A549 (cell line): ENCODE measurements at regions not wholly inside any gene's neighbourhood (a gene's known extent, or its start where the extent isn't known, plus 50 kb on each side); places are given as distances from the start of the nearest gene placed in this dataset.

Experiments
- ATAC-seq, 2 experiments: fragments of 200-7000 bp in 1 of 2; fragments of >200 bp in 1 of 2; cut with Nextera tagmentation in 1 of 2; cut with Tn5 transposase in 1 of 2; 3 replicates each; pipeline versions ENCODE4 v1.8.0 to v1.9.1; 2018 to 2020; ENCODE audit warnings: mild to moderate bottlenecking in 1 of 2, moderate library complexity in 1 of 2
- CTCF ChIA-PET: fragments of 300-600 bp; sonication (Branson Sonifier 250); formaldehyde crosslinking; extraction: SDS; loops from one replicate; lab custom pipeline; 2021; ENCODE audit warnings: antibody characterized with exemption, inconsistent platforms; lab: Yijun Ruan, JAX
- POLR2A ChIA-PET: fragments of 350-600 bp; formaldehyde crosslinking; extraction: SDS; loops from one replicate; lab custom pipeline; 2021; ENCODE audit warnings: antibody characterized with exemption, inconsistent platforms; lab: Yijun Ruan, JAX
- DNase-seq, 2 experiments: peaks; one replicate each; pipeline versions ENCODE4 v3.0.0 to v3.0.0-alpha.2; 2011 to 2016; ENCODE audit warnings: low read depth in 1 of 2, low spot score in 1 of 2
- FAIRE-seq: peaks from 2 replicates; lab custom pipeline; 2011; peaks lifted over from hg19 to GRCh38; lab: Jason Lieb, UNC
- H3K27ac ChIP-seq, 2 experiments: fragments of >200 bp; sonication (Bioruptor Twin); formaldehyde crosslinking; 3 replicates each; pipeline ENCODE4 v1.5.1; 2016 to 2017
- H3K4me1 ChIP-seq: fragments of >200 bp; sonication (Bioruptor Twin); formaldehyde crosslinking; 3 replicates; pipeline ENCODE4 v1.6.1; 2016
- H3K4me2 ChIP-seq: fragments of >200 bp; sonication (Bioruptor Twin); formaldehyde crosslinking; 3 replicates; pipeline ENCODE4 v1.6.1; 2016
- H3K4me3 ChIP-seq: fragments of >200 bp; sonication (Bioruptor Twin); formaldehyde crosslinking; 3 replicates; pipeline ENCODE4 v1.5.1; 2016
- H3K9me3 ChIP-seq: fragments of >200 bp; sonication (Bioruptor Twin); formaldehyde crosslinking; 3 replicates; pipeline ENCODE4 v1.6.1; 2016
- CBX2 ChIP-seq: fragments of 200-600 bp; sonication (generic); IDR thresholded peaks from 2 replicates; pipeline ENCODE4 v1.6.1; 2016; ENCODE audit warnings: low read depth, mild to moderate bottlenecking, borderline replicate concordance
- CBX8 ChIP-seq: fragments of 200-600 bp; sonication (generic); IDR thresholded peaks from 2 replicates; pipeline ENCODE4 v1.6.1; 2016
- CEBPB ChIP-seq, 2 experiments: fragments of >200 bp in 1 of 2; sonication (Bioruptor Twin) in 1 of 2; formaldehyde crosslinking in 1 of 2; IDR thresholded peaks; 2 replicates each; pipeline ENCODE4 v1.6.1; 2012 to 2016
- CHD2 ChIP-seq: fragments of 150-350 bp; IDR thresholded peaks from 2 replicates; pipeline ENCODE4 v1.6.1; 2014; ENCODE audit warnings: low read length; ENCODE audit not compliant: partially characterized antibody
- EP300 ChIP-seq, 2 experiments: fragments of >200 bp; sonication (Bioruptor Twin); formaldehyde crosslinking; IDR thresholded peaks; 2 replicates in 1 of 2; 3 replicates in 1 of 2; pipeline ENCODE4 v1.6.1; 2016 to 2017
- FOSL2 ChIP-seq, 2 experiments: fragments of 450-650 bp in 1 of 2; fragments of >200 bp in 1 of 2; sonication (Bioruptor Twin) in 1 of 2; formaldehyde crosslinking; IDR thresholded peaks; 2 replicates each; pipeline versions ENCODE4 v1.5.0 to v1.6.1; 2016 to 2020; ENCODE audit warnings: mild to moderate bottlenecking in 1 of 2, moderate library complexity in 1 of 2
- GATA3 ChIP-seq: IDR thresholded peaks from 2 replicates; pipeline ENCODE4 v1.6.1; 2012; ENCODE audit warnings: borderline replicate concordance
- HEYL ChIP-seq: fragments of 250-450 bp; sonication (Bioruptor Pico); IDR thresholded peaks from 2 replicates; pipeline ENCODE4 v1.8.0; 2021; ENCODE audit warnings: mild to moderate bottlenecking, moderate library complexity
- HOXA7 ChIP-seq: fragments of 250-450 bp; sonication (Bioruptor Pico); IDR thresholded peaks from 2 replicates; pipeline ENCODE4 v1.5.0; 2020; ENCODE audit warnings: mild to moderate bottlenecking, moderate library complexity
- HOXB5 ChIP-seq: fragments of 250-450 bp; sonication (Bioruptor Pico); IDR thresholded peaks from 2 replicates; pipeline ENCODE4 v1.5.0; 2020; ENCODE audit warnings: mild to moderate bottlenecking, moderate library complexity
- JUN ChIP-seq, 2 experiments: fragments of >200 bp; sonication (Bioruptor Twin); formaldehyde crosslinking; IDR thresholded peaks; 2 replicates in 1 of 2; 3 replicates in 1 of 2; pipeline ENCODE4 v1.6.1; 2016 to 2017
- JUNB ChIP-seq: fragments of >200 bp; sonication (Bioruptor Twin); formaldehyde crosslinking; IDR thresholded peaks from 2 replicates; pipeline ENCODE4 v1.6.1; 2016
- KDM1A ChIP-seq: fragments of 200-600 bp; sonication (generic); IDR thresholded peaks from 2 replicates; pipeline ENCODE4 v1.6.1; 2016; ENCODE audit warnings: low read depth, mild to moderate bottlenecking
- KDM5A ChIP-seq: fragments of 200-600 bp; sonication (generic); IDR thresholded peaks from 2 replicates; pipeline ENCODE4 v1.6.1; 2016; ENCODE audit warnings: antibody characterized with exemption, mild to moderate bottlenecking
- MAZ ChIP-seq: fragments of 150-350 bp; IDR thresholded peaks from 2 replicates; pipeline ENCODE4 v1.6.1; 2014; ENCODE audit warnings: antibody characterized with exemption, low read depth, low read length, borderline replicate concordance
- MYC ChIP-seq: IDR thresholded peaks from 2 replicates; pipeline ENCODE4 v1.6.1; 2012; ENCODE audit warnings: mild to moderate bottlenecking, inconsistent platforms, low read length, improper control_type of control experiment, borderline replicate concordance
- NPAS2 ChIP-seq: fragments of 250-450 bp; sonication (Bioruptor Pico); IDR thresholded peaks from 2 replicates; pipeline ENCODE4 v1.8.0; 2022; ENCODE audit warnings: mild to moderate bottlenecking, moderate library complexity, borderline replicate concordance
- PHF8 ChIP-seq: fragments of 200-600 bp; sonication (generic); IDR thresholded peaks from 2 replicates; pipeline ENCODE4 v1.6.1; 2016; ENCODE audit warnings: low read depth, mild to moderate bottlenecking, antibody characterized with exemption, moderate library complexity, borderline replicate concordance
- POLR2A ChIP-seq: IDR thresholded peaks from 2 replicates; pipeline ENCODE4 v1.6.1; 2012; ENCODE audit warnings: mild to moderate bottlenecking, low read length
- RARB ChIP-seq: fragments of 250-450 bp; sonication (Bioruptor Pico); IDR thresholded peaks from 2 replicates; pipeline ENCODE4 v1.8.0; 2021; ENCODE audit warnings: mild to moderate bottlenecking, moderate library complexity
- RNF2 ChIP-seq: fragments of 200-600 bp; sonication (generic); IDR thresholded peaks from 2 replicates; pipeline ENCODE4 v1.6.1; 2016; ENCODE audit warnings: low read depth, mild to moderate bottlenecking, antibody characterized with exemption, moderate library complexity, borderline replicate concordance
- SREBF2 ChIP-seq: fragments of 450-650 bp; IDR thresholded peaks from 2 replicates; pipeline ENCODE4 v1.6.1; 2014; ENCODE audit warnings: mild to moderate bottlenecking, moderate library complexity
- TFCP2L1 ChIP-seq: fragments of 250-450 bp; sonication (Bioruptor Pico); IDR thresholded peaks from 2 replicates; pipeline ENCODE4 v1.5.0; 2021; ENCODE audit warnings: mild to moderate bottlenecking
- TP53 ChIP-seq: fragments of 250-450 bp; sonication (Bioruptor Pico); IDR thresholded peaks from 2 replicates; pipeline ENCODE4 v1.5.0; 2021; ENCODE audit warnings: mild to moderate bottlenecking, moderate library complexity
- WGBS: methylation state at CpG from one replicate; pipeline ENCODE4 v1.1.6; 2017; ENCODE audit errors: missing lambda C conversion rate; 5-methylcytosine and 5-hydroxymethylcytosine counted together
- TF ChIP-seq, protein P1 (sequence below): fragments of >200 bp; sonication (Bioruptor Twin); formaldehyde crosslinking; IDR thresholded peaks from 3 replicates; pipeline ENCODE4 v1.6.1; 2016
- TF ChIP-seq, protein P2 (sequence below): fragments of 250-450 bp; sonication (Bioruptor Pico); IDR thresholded peaks from 2 replicates; pipeline ENCODE4 v1.5.0; 2020; ENCODE audit warnings: low read depth, mild to moderate bottlenecking, moderate library complexity
- TF ChIP-seq, protein P3 (sequence below): fragments of 450-650 bp; IDR thresholded peaks from 2 replicates; pipeline ENCODE4 v1.6.1; 2014; ENCODE audit warnings: antibody characterized with exemption
- TF ChIP-seq, protein P4 (sequence below): fragments of 250-450 bp; sonication (Bioruptor Pico); IDR thresholded peaks from 2 replicates; pipeline ENCODE4 v1.5.0; 2021; ENCODE audit warnings: mild to moderate bottlenecking, moderate library complexity, borderline replicate concordance
- TF ChIP-seq, protein P5 (sequence below): fragments of 150-350 bp; IDR thresholded peaks from 2 replicates; pipeline ENCODE4 v1.6.1; 2014; ENCODE audit warnings: low read depth, mild to moderate bottlenecking, low read length

DNA sequence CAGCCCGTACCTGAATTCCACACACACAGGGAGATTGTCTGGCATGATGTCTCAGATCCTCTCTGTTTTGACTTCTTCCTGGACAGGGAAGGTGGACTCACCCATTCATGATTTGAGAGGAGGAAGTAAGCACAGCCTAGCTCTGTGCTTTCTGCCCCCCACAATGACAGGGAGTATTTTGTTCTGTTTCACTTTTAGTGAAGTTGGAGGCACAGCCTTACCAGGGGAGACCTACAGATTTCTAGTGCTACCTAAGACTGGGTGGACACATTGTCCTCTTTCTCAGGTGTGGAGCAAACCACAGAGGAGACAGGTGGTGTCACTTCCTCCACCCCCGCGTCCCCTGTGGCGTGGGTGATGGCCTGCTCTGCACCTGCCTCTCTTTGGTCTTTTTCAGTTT is 408.6 kb upstream of the PFKP start:
- POLR2A ChIA-PET = no interaction called here
- H3K4me3 ChIP-seq = no peak overlapping the region
- no peak for TF ChIP-seq TP53
- TF ChIP-seq, protein P1, sequence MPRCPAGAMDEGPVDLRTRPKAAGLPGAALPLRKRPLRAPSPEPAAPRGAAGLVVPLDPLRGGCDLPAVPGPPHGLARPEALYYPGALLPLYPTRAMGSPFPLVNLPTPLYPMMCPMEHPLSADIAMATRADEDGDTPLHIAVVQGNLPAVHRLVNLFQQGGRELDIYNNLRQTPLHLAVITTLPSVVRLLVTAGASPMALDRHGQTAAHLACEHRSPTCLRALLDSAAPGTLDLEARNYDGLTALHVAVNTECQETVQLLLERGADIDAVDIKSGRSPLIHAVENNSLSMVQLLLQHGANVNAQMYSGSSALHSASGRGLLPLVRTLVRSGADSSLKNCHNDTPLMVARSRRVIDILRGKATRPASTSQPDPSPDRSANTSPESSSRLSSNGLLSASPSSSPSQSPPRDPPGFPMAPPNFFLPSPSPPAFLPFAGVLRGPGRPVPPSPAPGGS = no peak
- TF ChIP-seq SREBF2 = no peak
- TF ChIP-seq CBX8 = no peak
- TF ChIP-seq, protein P2, sequence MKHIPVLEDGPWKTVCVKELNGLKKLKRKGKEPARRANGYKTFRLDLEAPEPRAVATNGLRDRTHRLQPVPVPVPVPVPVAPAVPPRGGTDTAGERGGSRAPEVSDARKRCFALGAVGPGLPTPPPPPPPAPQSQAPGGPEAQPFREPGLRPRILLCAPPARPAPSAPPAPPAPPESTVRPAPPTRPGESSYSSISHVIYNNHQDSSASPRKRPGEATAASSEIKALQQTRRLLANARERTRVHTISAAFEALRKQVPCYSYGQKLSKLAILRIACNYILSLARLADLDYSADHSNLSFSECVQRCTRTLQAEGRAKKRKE = no peak
- TF ChIP-seq RARB (CRISPR knock-in tag) = no peak
- TF ChIP-seq FOSL2 (IDR thresholded peaks at IDR 0.05) = no peak
- no peak for TF ChIP-seq FOSL2 (CRISPR knock-in tag; IDR thresholded peaks at IDR 0.05)
- TF ChIP-seq, protein P3, sequence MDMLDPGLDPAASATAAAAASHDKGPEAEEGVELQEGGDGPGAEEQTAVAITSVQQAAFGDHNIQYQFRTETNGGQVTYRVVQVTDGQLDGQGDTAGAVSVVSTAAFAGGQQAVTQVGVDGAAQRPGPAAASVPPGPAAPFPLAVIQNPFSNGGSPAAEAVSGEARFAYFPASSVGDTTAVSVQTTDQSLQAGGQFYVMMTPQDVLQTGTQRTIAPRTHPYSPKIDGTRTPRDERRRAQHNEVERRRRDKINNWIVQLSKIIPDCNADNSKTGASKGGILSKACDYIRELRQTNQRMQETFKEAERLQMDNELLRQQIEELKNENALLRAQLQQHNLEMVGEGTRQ = no peak
- DNase-seq (no peak), FAIRE-seq (no peak), ATAC-seq (no peak)
- no peak overlapping the region for H3K4me2 ChIP-seq
- H3K9me3 ChIP-seq = no peaks in the 10 kb centered on the region
- H3K27ac ChIP-seq = no peak overlapping the region
- H3K4me1 ChIP-seq = no peaks in the 10 kb centered on the region
- CTCF ChIA-PET = interaction anchor here (0.6 kb wide), 1 partner anchor 567 kb away, joined by 3 read pairs; no protein-coding TSS in a partner anchor
- WGBS = 3% methylated on average over 4 of the region's 4 CpGs

DNA sequence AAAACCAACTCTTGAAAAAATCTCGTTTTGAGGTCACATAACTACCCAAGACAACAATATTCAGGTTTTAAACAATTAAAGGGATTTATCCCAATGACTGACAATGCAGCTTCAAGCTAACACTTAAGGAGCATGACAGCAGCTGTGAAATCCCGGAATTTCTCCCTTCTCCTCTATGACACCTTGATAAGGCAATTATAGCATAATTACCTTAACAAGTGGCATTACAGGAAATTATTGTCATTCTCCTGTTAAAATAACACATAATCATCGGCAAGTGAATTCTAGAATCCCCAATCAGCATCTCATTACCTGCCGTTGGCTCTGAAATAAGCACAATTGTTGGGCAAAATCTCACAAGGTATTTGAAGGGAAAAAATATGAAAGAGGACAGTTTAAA is 417.0 kb upstream of the PFKP start:
- DNase-seq = no peak
- WGBS = 1% methylated on average over 4 of the region's 4 CpGs
- Histone ChIP-seq H3K27ac (no peak overlapping the region), H3K4me3 (no peak overlapping the region), H3K9me3 (no peaks in the 10 kb centered on the region), H3K4me1 (no peaks in the 10 kb centered on the region), H3K4me2 (no peak overlapping the region)
- CTCF ChIA-PET = no interaction called here
- POLR2A ChIA-PET = no interaction called here
- no peak for ATAC-seq
- FAIRE-seq = no peak
- no peak for TF ChIP-seq POLR2A
- TF ChIP-seq PHF8 = no peak
- no peak for TF ChIP-seq JUNB
- no peak for TF ChIP-seq GATA3
- no peak for TF ChIP-seq CHD2
- no peak for TF ChIP-seq MAZ
- no peak for TF ChIP-seq RNF2
- TF ChIP-seq CBX8 = no peak
- TF ChIP-seq HOXA7 (CRISPR knock-in tag) = no peak
- no peak for TF ChIP-seq KDM5A
- TF ChIP-seq, all 56 proteins: peak for 0

DNA sequence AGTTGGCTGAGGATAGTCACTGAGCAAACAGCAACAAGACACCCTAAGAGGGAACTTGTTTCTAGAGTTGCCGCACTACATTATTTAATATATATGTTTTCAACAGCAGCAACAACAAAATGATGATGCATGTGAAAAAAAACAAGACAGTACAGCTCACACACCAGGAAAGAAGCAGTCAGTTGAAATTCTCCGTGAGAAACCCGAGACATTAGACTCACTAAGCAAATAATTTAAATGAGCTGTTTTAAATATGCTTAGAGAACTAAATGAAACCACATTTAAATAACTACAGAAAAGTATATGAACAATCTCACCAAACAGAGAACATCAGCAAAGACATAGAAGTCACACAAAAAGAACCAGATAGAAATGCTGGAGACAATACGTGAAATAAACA is 426.3 kb upstream of the PFKP start:
- DNase-seq (no peak), ATAC-seq (no peak)
- WGBS = 38% methylated on average over 4 of the region's 4 CpGs
- no peak overlapping the region for H3K4me2 ChIP-seq
- no peak overlapping the region for H3K4me3 ChIP-seq
- H3K4me1 ChIP-seq = no peaks in the 10 kb centered on the region
- POLR2A ChIA-PET = no interaction called here
- no peak for TF ChIP-seq TFCP2L1 (CRISPR knock-in tag)
- no peak for TF ChIP-seq KDM1A
- no peak for TF ChIP-seq EP300 (IDR thresholded peaks at IDR 0.05)
- no peak for TF ChIP-seq JUN (IDR thresholded peaks at IDR 0.05)
- no peak for TF ChIP-seq HEYL
- TF ChIP-seq MYC = no peak
- no peak for TF ChIP-seq NPAS2 (CRISPR knock-in tag)
- no peak for TF ChIP-seq GATA3
- TF ChIP-seq, protein P4, sequence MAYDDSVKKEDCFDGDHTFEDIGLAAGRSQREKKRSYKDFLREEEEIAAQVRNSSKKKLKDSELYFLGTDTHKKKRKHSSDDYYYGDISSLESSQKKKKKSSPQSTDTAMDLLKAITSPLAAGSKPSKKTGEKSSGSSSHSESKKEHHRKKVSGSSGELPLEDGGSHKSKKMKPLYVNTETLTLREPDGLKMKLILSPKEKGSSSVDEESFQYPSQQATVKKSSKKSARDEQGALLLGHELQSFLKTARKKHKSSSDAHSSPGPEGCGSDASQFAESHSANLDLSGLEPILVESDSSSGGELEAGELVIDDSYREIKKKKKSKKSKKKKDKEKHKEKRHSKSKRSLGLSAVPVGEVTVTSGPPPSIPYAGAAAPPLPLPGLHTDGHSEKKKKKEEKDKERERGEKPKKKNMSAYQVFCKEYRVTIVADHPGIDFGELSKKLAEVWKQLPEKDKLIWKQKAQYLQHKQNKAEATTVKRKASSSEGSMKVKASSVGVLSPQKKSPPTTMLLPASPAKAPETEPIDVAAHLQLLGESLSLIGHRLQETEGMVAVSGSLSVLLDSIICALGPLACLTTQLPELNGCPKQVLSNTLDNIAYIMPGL = no peak
- TF ChIP-seq TP53 = no peak
- TF ChIP-seq, protein P5, sequence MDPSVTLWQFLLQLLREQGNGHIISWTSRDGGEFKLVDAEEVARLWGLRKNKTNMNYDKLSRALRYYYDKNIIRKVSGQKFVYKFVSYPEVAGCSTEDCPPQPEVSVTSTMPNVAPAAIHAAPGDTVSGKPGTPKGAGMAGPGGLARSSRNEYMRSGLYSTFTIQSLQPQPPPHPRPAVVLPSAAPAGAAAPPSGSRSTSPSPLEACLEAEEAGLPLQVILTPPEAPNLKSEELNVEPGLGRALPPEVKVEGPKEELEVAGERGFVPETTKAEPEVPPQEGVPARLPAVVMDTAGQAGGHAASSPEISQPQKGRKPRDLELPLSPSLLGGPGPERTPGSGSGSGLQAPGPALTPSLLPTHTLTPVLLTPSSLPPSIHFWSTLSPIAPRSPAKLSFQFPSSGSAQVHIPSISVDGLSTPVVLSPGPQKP = no peak
- no peak for TF ChIP-seq CBX2
- no peak for TF ChIP-seq HOXB5 (CRISPR knock-in tag)
- TF ChIP-seq CBX8 = no peak
- no peak for TF ChIP-seq CEBPB (IDR thresholded peaks at IDR 0.05)
- TF ChIP-seq, all 56 proteins: peak for 0
- FAIRE-seq = no peak
- CTCF ChIA-PET = no interaction called here
- no peak overlapping the region for H3K27ac ChIP-seq
- no peaks in the 10 kb centered on the region for H3K9me3 ChIP-seq
